HG02610 (cell line): ENCODE measurements at regions not wholly inside any gene's neighbourhood (a gene's known extent, or its start where the extent isn't known, plus 50 kb on each side); places are given as distances from the start of the nearest gene placed in this dataset.

Experiments
- ATAC-seq: cut with Tn5 transposase; IDR thresholded peaks from one replicate; pipeline ENCODE4 v1.9.1; 2021; ENCODE audit warnings: mild to moderate bottlenecking, moderate library complexity; ENCODE audit not compliant: unreplicated experiment

DNA sequence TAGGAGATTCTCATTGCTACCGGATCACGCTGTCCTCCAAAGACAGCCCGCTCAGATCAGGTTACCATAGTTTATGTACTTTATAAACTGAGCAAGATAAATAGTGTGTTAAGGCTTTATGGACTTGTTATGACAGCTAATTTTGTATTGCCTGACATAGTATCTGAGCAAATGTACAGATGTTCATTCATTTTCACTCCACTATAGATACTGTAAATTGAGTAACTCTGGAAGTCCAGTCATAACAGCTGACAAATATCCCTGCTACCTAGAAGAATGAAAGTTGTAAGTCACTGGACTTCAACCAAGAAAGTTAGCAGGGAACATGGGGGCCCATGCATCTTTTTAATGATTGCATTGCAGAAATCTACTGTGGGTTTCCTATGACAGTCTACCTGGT is 292.4 kb upstream of the ADAMTS16 start:
- ATAC-seq, result no peak

DNA sequence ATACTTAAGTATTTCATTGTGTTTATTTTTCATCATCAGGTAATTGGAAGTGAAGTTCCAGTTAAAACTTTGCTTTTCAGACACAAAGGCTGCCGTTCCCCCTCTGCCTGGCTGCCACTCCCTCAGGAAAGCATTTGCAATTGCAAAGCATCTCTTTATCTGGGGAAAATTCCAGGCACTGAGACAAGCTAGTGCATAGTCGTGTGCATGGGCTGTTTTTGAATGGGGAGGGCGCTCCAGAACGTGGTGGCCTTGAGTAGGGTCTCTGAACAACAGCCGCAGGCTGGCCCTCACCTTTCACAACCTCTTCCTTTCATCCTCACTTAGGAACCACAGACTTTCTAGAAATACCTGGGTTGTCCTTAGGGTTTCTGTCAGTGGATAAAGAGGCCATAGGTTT is 285.1 kb upstream of the ADAMTS16 start:
- ATAC-seq, result no peak

DNA sequence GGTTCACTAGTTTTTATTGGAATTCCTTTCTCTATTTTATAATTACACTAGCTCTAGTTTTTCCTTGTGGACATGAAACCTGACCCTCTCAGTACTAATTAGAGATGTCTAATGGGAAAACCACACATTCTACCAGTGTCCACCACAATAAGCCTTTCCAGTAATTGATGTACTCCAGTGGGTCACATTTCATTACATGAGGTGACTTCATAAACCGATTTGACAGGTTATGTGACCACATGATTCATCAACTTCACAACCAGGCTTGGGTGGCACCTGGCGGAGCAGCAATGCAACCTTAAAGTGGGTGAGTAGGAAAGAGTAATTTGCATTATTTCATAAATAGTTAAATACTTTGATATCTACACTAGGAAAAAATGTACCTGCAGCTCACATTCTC is 284.2 kb upstream of the ADAMTS16 start:
- ATAC-seq, result no peak

DNA sequence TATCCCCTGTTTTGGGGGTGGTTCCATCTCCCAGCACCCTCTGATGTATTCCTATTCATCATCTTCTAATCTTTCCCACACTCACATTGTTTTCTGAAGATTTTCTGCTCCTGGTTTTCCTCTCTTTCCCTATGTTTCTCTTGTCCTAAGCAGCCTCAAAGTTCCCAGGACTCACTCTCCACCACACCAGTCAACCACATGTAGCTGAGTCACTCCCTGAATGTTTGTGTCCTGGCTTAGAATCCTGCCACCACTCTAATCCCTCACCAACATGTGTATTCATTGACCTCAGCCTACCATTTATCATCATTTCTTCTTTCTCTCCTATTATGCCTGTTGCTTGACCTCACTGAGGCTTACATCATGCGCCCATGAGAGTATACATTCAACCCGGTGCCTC is 282.4 kb upstream of the ADAMTS16 start:
- no peak for ATAC-seq

DNA sequence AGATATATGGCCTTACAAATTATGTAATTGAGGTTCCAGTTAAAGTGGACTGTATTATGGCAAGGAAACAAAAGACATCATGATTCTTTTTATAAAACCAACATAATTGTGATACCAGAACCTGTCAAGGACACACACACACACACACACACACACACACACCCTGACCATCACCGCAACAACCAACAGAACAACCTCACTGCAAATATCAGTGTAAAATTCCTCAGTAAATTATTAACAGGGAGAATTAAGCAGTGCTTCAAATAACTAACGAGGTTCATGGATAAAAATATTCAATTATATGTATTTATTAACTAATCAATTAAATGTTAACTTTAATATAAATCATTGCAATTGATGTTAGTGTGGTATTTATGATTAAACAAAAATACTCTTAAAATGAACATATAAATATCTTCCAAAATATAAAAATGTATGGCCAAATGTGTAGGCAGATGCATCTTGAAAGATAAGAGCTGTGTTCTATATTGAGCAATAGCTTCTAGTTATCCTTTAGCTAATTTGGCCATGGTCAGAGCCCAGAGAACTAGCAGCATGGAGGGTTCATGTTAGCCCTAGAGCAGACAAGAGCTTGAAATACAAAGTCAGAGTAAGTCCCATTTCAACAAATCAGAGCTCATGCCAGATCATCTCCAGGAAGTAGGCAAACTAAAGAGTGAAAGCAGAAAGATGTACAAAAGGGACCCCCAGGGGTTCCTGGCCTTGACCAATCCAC is 280.5 kb upstream of the ADAMTS16 start:
- no peak for ATAC-seq

DNA sequence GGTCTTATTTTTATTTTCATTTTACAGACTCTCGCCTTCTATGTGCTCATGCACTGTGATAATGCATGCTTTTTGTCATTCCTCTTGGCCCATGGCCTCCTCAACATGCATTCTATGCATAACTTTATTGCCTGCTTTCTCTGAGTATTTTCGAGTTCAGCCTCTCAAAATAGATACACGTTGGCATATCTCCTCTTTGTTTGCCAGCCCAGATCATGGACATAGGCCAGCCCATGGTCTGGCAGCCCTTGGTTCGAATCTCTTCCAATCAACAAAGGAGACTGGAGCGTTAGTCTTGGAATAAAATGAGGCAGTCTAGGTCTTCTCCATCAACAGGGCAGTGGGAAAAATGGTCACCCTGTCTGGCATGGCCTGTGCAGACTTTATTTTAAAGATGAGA is 279.5 kb upstream of the ADAMTS16 start:
- ATAC-seq, result no peak

DNA sequence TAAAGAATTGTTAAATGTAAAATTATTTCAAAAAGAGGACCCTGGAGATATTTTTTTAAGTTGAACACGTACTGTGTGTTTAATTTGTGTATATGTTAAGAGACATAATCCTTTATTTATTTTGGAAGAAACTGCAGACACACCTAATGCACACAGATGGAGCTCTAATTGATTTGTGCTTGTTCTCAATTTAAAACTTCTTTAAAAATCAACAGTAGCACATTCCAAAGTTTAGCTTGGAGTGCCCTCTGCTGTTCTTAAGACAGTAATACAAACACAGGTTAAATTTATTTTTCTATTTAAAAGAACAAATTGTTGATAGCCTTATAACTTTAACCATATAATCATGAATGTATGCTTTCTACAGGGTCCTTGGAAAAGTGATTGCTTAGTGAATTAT is 277.6 kb upstream of the ADAMTS16 start:
- no peak for ATAC-seq

DNA sequence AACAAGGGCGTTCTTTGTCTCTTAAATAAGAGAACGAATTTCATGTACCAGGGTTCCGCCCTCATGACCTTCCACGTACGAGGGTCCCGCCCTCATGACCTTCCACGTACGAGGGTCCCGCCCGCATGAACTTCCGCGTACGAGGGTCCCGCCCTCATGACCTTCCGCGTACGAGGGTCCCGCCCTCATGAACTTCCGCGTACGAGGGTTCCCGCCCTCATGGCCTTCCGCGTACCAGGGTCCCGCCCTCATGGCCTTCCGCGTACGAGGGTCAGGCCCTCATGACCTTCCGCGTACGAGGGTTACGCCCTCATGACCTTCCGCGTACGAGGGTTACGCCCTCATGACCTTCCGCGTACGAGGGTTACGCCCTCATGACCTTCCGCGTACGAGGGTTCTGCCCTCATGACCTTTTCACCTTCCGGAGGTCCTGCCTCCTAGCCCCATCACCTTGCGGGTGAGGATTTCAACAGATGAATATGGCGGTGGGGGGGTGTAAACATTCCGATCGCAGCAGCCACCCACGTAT is 273.9 kb upstream of the ADAMTS16 start:
- no peak for ATAC-seq

DNA sequence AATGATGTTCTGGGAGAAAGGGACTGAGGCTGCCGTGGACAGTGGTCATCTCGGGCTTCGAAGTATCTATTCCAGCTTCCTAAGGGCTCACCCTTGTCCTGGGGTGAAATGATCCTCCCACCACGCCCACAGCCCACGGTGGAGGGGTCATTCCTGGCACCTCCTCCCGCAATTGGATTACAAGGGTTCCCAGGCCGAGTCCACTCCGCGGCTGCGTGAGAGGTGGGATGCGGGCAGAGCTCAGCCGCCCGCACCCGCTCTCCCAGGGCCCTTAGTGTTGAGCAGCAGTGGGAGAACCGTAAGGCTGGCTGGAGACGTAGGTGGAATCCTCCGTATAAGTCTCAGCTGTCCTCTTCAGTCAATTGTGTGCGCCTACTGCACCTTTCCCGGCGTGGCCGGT is 273.3 kb upstream of the ADAMTS16 start:
- no peak for ATAC-seq

DNA sequence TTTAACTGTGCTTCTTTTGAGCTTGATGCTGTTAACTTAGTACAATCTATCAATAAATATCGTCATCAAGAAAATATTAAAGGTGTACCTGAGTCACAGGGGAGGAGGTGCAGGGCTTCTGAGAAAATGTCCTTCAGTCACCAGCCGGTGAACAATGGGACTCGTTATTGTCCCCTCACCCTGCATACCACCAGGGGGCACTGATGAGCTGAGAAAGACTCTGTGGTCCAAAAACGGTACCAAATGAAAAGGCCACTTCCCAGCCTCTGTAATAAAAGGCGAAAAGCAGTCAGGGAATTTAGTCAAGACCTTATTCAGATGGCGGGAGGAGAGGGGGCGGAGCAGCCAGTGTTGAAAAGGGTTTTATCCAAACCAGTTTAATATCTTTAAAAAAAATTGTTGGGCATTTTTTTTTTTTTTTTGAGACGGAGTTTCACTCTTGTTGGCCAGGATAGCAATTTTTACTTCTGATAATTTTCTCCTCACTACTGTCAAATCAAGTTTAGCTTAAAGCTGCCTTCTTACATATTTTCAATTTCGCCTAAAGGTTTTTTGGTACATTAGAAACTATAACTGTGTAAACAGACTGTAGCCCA is 271.9 kb upstream of the ADAMTS16 start:
- no peak for ATAC-seq

DNA sequence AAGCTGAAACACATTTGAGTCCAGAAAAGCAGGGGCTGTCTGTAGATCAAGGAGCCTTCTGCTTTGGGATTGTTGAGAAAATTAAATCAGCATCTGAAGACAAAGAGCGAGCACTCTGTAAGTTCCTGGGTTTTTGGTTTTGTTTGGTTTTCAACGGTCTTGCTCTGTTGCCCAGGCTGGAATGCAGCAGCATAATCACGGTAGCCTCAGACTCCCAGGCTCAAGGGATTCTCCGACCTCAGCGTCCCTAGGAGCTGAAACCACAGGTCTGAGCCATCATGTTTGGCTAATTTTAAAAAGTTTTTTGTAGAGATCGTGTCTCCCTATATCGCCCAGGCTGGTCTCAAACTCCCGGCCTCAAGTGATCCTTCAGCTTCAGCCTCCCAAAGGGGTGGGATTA is 266.5 kb upstream of the ADAMTS16 start:
- no peak for ATAC-seq

DNA sequence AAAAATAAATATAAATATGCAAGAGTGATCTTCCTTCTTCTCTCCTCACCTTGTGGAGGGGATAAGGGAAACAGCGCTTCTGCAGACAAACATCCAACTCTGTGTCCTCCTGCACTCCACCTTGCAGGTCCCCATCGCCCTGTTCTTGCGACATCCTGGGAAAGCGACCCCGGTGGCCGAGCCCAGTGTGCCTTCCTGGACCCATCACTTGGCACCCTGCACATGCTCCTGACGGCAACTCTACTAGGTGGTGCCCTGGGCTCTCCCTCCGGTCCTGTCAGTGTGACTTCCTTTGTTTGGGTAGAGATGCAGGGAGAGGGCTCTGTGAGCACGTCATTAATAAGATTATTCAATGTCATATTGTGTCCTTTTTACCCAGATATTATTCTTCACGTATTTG is 266.0 kb upstream of the ADAMTS16 start:
- ATAC-seq, result no peak

DNA sequence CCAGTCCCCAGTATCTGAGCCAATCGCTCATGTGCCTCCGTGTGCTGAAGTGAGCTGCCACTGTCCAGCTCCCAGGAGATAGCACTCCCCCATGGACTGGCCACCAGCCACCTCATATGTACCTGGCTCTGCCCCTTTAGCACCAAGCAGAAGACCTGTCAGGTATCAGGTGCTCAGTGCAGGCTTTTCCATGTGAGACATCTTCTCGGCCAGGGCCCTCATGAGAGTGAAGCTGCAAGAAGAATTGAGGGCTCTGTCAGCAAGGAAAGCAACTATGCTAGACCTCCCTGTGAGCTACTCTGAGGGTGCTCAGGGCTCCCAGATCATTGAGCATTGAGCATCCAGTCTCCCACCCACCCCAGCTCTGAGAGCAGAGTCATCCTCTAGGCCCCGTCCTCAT is 264.2 kb upstream of the ADAMTS16 start:
- no peak for ATAC-seq

DNA sequence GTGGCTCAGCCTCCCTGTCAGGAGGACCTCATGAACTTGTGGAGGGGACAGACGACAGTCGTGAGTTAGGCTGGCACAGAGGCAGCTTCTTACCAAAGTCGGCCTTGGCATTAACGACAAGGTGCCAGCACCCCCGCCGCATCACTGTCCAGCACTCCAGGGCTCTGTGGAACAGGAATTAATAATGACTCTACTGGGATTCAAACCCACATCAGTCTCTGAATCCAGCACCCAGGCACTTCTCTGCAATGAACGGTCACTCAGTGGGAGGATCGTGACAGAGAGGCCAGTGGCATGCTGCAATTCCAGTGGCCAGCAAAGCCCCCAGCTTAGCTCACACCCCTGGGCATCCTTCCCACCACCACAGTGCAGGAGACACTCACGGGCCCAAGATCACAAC is 263.3 kb upstream of the ADAMTS16 start:
- no peak for ATAC-seq

DNA sequence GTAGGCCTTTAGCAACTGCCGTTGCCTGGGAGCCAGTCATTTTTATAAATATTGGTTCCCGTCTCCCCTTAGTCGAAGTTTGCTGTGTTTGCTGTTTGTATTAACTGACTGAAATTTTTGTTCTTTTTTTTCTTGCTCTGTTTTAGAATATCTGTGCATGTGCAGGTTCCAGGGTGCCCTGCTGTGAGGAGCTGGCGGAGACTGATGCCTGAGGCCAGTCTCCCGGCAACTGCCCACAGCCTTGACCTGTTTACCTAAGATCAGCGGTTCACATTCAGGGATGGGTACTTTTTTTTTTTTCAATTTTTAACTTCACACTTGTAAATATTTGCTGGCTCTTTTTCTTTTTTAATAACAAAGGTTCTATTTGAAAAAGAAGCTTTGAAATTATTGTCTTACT is 262.6 kb upstream of the ADAMTS16 start:
- ATAC-seq, result no peak

DNA sequence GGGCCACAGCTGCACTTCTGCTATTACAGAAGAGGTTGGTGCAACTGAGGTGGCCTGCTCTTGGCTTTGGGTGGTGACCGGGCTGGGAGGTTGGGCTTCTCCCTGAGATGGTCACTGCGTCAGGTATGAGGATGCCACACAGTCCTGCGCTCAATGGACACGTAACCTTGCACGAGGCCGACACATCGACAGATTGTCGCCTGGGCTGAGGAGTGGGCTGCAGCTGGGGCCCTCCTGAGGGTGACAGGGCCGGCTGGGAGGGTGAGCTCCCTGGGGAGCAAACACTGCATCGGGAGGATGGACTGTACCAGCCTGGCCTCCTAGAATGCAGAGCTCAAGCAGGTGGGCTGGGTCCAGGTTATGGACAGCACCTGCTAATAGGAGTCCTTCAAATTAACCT is 261.1 kb upstream of the ADAMTS16 start:
- ATAC-seq, result no peak

DNA sequence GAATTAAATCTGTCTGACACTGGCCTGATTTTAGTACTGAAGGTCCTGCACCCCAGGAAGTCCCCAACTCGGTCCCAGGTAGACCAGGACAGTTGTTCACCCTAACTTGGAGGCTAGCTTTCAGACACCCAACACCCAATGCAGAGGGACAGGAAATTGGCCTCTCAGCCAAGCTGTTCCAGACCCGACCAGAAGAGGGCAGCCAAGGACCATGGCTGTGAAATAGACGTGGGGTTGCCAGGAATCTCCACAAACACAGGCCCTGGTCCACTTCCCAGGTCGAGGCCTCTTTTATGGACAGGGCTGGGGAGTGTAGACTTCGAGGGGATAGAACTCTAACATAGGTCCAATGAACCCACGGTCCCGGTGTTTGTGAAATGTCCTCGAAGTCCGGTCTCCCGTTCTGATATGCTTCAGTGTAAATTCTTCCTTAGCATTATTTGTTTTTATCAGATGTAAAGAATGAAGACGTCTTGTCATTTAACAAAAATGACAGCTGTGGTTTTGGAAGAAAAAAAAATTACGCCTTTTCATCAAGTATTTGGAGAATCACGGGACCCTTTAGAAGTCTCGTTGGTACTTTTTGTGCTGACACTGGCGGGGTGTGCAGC is 260.3 kb upstream of the ADAMTS16 start:
- peak; percentile 78 for ATAC-seq

DNA sequence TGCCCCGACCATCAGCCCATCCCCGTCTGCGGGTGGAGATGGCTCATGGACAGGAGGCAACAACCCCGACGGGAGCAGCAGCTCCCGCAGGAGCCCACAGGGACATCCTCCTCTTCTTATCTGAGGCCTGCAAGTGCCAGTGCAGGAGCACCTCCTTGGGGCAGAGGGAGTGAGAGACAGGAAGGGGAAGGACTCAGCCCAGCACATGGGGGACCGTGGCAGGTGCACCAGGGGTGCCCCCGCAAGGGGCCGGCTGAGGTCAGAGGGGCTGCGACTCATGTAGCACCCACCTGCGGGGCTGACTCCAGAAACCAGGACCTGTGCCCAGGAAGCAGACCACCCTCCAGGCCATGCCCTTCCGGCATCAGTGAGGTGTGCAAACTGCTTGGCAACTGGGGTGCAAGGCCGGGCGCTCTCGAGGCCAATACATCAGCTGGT is 259.8 kb upstream of the ADAMTS16 start:
- ATAC-seq, result no peak

DNA sequence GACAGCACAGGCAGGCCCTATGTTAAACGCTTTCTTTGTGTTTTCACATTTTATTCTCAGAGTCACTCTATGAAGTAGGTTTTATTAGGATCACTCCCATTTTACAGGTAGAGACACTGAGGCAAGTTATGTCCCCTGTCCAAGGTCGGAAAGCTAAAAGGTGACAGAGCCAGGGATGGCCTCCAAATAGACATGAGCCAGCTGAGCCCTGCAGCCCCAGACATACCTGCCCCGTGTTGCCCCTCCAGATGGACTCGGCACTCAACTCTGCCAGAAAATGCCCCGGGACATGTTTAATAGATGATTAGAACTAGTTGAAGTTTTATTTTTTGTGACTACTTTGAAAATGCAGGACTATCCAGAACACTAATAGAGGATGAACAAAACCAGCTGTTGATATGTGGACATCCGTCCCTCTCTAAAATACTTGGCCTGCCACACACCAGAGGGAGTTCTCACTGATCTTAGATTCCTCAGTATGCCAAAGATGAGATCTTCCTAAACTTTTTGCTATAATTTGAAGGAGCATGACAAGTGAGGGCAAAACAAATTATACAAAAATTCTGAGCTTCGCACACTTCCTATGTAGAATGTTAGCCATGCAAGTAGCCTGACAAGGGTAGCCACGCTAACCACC is 258.6 kb upstream of the ADAMTS16 start:
- no peak for ATAC-seq

DNA sequence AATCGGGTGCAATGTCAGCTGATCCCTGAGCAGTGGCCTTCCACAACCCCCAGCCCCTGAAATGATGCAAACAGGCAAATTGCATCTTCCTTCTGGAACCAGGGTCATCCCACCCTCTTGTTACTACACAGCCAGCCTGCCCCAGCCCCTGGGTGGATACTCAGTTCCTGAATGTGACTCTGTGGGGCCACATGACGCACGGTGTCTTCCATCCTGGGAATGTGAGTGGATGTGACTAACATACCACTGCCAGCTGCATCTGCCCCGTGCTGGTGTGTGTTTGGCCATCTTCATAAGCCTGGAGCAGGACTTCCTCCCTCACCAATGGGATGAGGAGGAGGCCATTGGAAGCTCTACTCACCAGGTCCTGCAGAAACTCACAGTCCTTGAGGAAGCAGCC is 257.9 kb upstream of the ADAMTS16 start:
- ATAC-seq, result no peak

DNA sequence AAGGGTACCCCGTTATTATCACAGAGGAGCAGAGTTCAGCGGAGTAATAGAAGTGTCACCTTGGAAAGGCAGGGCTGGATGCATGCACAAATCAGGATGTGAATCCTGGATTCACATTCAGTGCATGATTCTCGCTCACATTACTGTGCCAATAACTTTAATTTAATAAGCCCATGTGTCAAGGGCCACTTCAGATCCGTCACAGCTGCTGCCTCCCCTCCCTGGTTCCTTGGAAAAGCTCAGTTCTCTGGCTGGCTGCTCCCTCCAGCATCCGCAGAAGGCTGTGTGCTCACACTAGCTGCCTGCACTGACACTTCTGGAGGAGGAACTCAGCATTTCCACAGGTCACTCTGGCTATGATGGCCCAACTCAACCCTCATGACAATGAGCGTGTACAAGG is 256.8 kb upstream of the ADAMTS16 start:
- no peak for ATAC-seq
